Trophoblast cell (in vitro differentiated cells and primary cell): ENCODE measurements at regions not wholly inside any gene's neighbourhood (a gene's known extent, or its start where the extent isn't known, plus 50 kb on each side); places are given as distances from the start of the nearest gene placed in this dataset.

Experiments
- DNase-seq, 2 donors: peaks; one replicate each; pipeline ENCODE4 v3.0.0-alpha.2; 2016
- H2AFZ ChIP-seq: 2 replicates; pipeline ENCODE4 v1.6.1; 2013; ENCODE audit warnings: low read length, moderate library complexity, mild to moderate bottlenecking; ENCODE audit not compliant: insufficient read depth, poor library complexity
- H2AK5ac ChIP-seq: 2 replicates; pipeline ENCODE4 v1.6.1; 2013; ENCODE audit warnings: mild to moderate bottlenecking, low read length
- H2BK120ac ChIP-seq: 2 replicates; pipeline ENCODE4 v1.6.1; 2013; ENCODE audit warnings: low read length, mild to moderate bottlenecking, moderate library complexity; ENCODE audit not compliant: insufficient read depth, poor library complexity
- H2BK12ac ChIP-seq: 2 replicates; pipeline ENCODE4 v1.6.1; 2013; ENCODE audit warnings: mild to moderate bottlenecking, low read length, moderate library complexity
- H2BK5ac ChIP-seq: 2 replicates; pipeline ENCODE4 v1.6.1; 2013; ENCODE audit warnings: low read length, low read depth, moderate library complexity, mild to moderate bottlenecking; ENCODE audit not compliant: poor library complexity
- H3K14ac ChIP-seq: 2 replicates; pipeline ENCODE4 v1.6.1; 2013; ENCODE audit warnings: mild to moderate bottlenecking, low read length
- H3K18ac ChIP-seq: 2 replicates; pipeline ENCODE4 v1.6.1; 2013; ENCODE audit warnings: mild to moderate bottlenecking, low read length
- H3K23ac ChIP-seq: 2 replicates; pipeline ENCODE4 v1.6.1; 2013; ENCODE audit warnings: low read length
- H3K27ac ChIP-seq: 2 replicates; pipeline ENCODE4 v1.5.1; 2013; ENCODE audit warnings: low read depth, mild to moderate bottlenecking, inconsistent platforms, low read length, moderate library complexity
- H3K27me3 ChIP-seq: 2 replicates; pipeline ENCODE4 v1.6.1; 2013; ENCODE audit warnings: inconsistent platforms, mild to moderate bottlenecking, low read length, moderate library complexity; ENCODE audit not compliant: insufficient read depth
- H3K36me3 ChIP-seq, 2 experiments: 1 replicate in 1 of 2; 2 replicates in 1 of 2; pipeline ENCODE4 v1.6.1; 2013; ENCODE audit warnings: low read length in 2 of 2, mild to moderate bottlenecking in 2 of 2, moderate library complexity in 1 of 2; ENCODE audit not compliant: insufficient read depth in 2 of 2, control insufficient read depth in 1 of 2
- H3K4ac ChIP-seq: 2 replicates; pipeline ENCODE4 v1.6.1; 2013; ENCODE audit warnings: low read depth, mild to moderate bottlenecking, low read length, moderate library complexity
- H3K4me1 ChIP-seq, 2 experiments: 1 replicate in 1 of 2; 2 replicates in 1 of 2; pipeline ENCODE4 v1.6.1; 2013; ENCODE audit warnings: low read length in 2 of 2, mild to moderate bottlenecking in 2 of 2, moderate library complexity in 1 of 2; ENCODE audit not compliant: insufficient read depth in 2 of 2, control insufficient read depth in 1 of 2
- H3K4me2 ChIP-seq: 2 replicates; pipeline ENCODE4 v1.6.1; 2013; ENCODE audit warnings: inconsistent platforms, mild to moderate bottlenecking, low read length, moderate library complexity
- H3K4me3 ChIP-seq: 2 replicates; pipeline ENCODE4 v1.5.1; 2013; ENCODE audit warnings: mild to moderate bottlenecking, low read depth, low read length, inconsistent platforms
- H3K79me1 ChIP-seq: one replicate; pipeline ENCODE4 v1.6.1; 2013; ENCODE audit warnings: low read length
- H3K79me2 ChIP-seq: 2 replicates; pipeline ENCODE4 v1.6.1; 2013; ENCODE audit warnings: low read length, mild to moderate bottlenecking; ENCODE audit not compliant: control insufficient read depth, insufficient read depth, poor library complexity
- H3K9ac ChIP-seq: 2 replicates; pipeline ENCODE4 v1.6.1; 2013; ENCODE audit warnings: mild to moderate bottlenecking, low read length
- H3K9me3 ChIP-seq: 2 replicates; pipeline ENCODE4 v1.6.1; 2013; ENCODE audit warnings: low read depth, mild to moderate bottlenecking, control low read depth, inconsistent platforms, low read length; ENCODE audit not compliant: insufficient read depth
- H4K12ac ChIP-seq: 2 replicates; pipeline ENCODE4 v1.6.1; 2013; ENCODE audit warnings: low read depth, mild to moderate bottlenecking, low read length, moderate library complexity
- H4K8ac ChIP-seq: 2 replicates; pipeline ENCODE4 v1.6.1; 2013; ENCODE audit warnings: low read depth, mild to moderate bottlenecking, low read length, moderate library complexity
- H4K91ac ChIP-seq: one replicate; pipeline ENCODE4 v1.6.1; 2013; ENCODE audit warnings: low read depth, mild to moderate bottlenecking, low read length, moderate library complexity
- WGBS: extraction: QIAGEN DNeasy Blood & Tissue Kit; methylation state at CpG from one replicate; pipeline ENCODE4 v1.1.7; 2013; ENCODE audit warnings: missing lambda C conversion rate; ENCODE audit not compliant: insufficient read length, insufficient coverage; ENCODE audit errors: extremely low coverage; 5-methylcytosine and 5-hydroxymethylcytosine counted together

DNA sequence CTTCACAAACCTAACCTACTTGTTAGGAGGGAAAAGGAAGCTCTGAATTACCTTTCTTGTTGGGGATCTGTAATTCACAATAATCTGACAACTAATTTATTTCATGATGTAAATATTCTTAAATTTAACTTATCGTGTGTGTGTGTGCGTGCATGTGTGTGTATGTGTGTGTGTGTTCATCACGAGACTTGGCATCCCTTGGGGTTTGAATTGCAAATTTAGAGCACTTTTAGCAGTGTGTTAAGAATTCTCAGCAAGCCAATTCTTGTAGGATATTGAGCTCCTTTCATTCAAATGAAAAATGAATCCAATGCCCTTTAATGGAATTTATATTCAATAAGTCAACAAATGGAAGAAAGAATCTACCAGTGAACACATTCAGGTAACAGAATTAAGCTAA lies 85.9 kb upstream of the C3orf80 start:
- Histone ChIP-seq H3K9ac (no peak overlapping the region), H3K79me1 (no peaks in the 10 kb centered on the region), H3K4me1 (no peaks in the 10 kb centered on the region), H2BK120ac (no peak overlapping the region), H2BK5ac (no peak overlapping the region), H3K18ac (no peak overlapping the region), H3K4me2 (no peak overlapping the region), H3K27ac (no peak overlapping the region), H3K4me3 (no peak overlapping the region), H2AK5ac (no peak overlapping the region), H3K9me3 (no peaks in the 10 kb centered on the region), H2BK12ac (no peak overlapping the region), H3K36me3 (no peaks in the 10 kb centered on the region), H3K4ac (no peak overlapping the region), H3K23ac (no peak overlapping the region), H4K91ac (no peak overlapping the region), H4K8ac (no peak overlapping the region), H3K79me2 (no peaks in the 10 kb centered on the region), H3K27me3 (no peaks in the 10 kb centered on the region), H3K14ac (no peak overlapping the region), H2AFZ (no peak overlapping the region), H4K12ac (no peak overlapping the region)
- no peak for DNase-seq
- no CpG with 5 or more reads among the region's 3 CpGs for WGBS

DNA sequence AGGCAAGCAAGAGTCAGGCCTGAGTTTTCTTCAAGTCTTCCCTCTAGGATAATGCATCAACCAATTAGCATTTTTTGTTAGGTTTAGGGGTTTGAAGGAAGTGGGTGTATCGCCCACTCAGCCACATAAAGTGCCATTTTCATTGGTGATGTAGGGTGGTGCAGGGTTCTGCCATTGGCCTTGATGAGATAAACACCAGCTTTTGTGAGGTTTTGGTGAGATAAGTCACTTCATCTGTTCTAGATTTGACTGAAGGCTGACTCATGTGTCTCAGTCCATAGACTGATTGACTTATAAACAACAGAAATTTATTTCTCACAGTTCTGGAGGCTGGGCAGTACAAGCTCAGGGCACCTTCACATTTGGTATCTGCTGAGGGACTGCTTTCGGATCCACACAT lies 84.5 kb upstream of the C3orf80 start:
- no peak overlapping the region for H3K18ac ChIP-seq
- H3K4me3 ChIP-seq = no peak overlapping the region
- H3K4me1 ChIP-seq = no peaks in the 10 kb centered on the region
- H3K27ac ChIP-seq = no peak overlapping the region
- no peak overlapping the region for H2BK120ac ChIP-seq
- no peak overlapping the region for H3K4ac ChIP-seq
- H3K9me3 ChIP-seq = no peaks in the 10 kb centered on the region
- H2AK5ac ChIP-seq = no peak overlapping the region
- H3K9ac ChIP-seq = no peak overlapping the region
- H3K27me3 ChIP-seq = no peaks in the 10 kb centered on the region
- H2BK12ac ChIP-seq = no peak overlapping the region
- no peak overlapping the region for H4K8ac ChIP-seq
- no peak overlapping the region for H3K14ac ChIP-seq
- H3K79me1 ChIP-seq = no peaks in the 10 kb centered on the region
- H3K23ac ChIP-seq = no peak overlapping the region
- no peak overlapping the region for H2AFZ ChIP-seq
- no peak overlapping the region for H3K4me2 ChIP-seq
- DNase-seq = no peak
- H4K12ac ChIP-seq = no peak overlapping the region
- no peaks in the 10 kb centered on the region for H3K79me2 ChIP-seq
- H4K91ac ChIP-seq = no peak overlapping the region
- no CpG with 5 or more reads among the region's 2 CpGs for WGBS
- no peaks in the 10 kb centered on the region for H3K36me3 ChIP-seq
- H2BK5ac ChIP-seq = no peak overlapping the region

DNA sequence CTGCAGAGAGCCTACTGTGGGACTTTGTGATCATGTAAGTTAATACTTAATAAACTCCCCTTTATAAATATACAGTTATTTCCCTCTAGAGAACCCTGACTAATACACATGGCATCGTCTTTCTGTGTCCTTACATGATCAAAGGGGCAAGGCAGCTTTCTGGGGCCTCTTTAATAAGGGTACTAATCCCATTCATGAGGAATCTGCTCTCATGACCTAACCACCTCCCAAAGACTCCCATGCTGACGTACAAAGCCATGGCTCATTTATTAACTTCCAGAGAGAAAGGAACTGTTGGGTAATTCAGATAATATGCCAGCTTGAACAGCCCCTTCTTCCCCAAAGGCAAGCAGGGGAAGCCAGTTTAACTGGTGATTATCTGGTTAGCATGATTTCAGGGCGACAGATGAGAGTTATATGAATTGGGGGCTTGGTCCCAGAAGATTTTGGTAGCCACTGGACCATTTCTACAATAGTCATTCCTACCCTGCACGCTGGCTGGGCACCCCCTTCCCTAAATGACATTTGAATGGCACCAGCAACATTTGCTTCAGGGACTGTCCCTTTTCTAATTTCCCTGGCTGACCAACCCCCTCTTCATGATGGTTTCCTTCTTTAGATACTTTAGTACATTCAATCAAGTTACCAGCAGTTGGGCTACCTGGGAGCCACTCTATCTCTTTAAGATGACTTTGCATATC lies 83.6 kb upstream of the C3orf80 start:
- no CpG with 5 or more reads among the region's 4 CpGs for WGBS
- no peak overlapping the region for H3K18ac ChIP-seq
- H2BK5ac ChIP-seq = no peak overlapping the region
- no peak overlapping the region for H3K27ac ChIP-seq
- H3K79me2 ChIP-seq = no peaks in the 10 kb centered on the region
- H4K91ac ChIP-seq = no peak overlapping the region
- no peaks in the 10 kb centered on the region for H3K27me3 ChIP-seq
- no peak overlapping the region for H3K4me2 ChIP-seq
- no peak overlapping the region for H3K23ac ChIP-seq
- no peaks in the 10 kb centered on the region for H3K9me3 ChIP-seq
- H2AFZ ChIP-seq = no peak overlapping the region
- no peak overlapping the region for H2AK5ac ChIP-seq
- no peak overlapping the region for H3K4ac ChIP-seq
- DNase-seq = no peak
- H4K8ac ChIP-seq = no peak overlapping the region
- H3K4me3 ChIP-seq = no peak overlapping the region
- no peak overlapping the region for H2BK12ac ChIP-seq
- no peak overlapping the region for H3K9ac ChIP-seq
- H3K36me3 ChIP-seq = no peaks in the 10 kb centered on the region
- no peak overlapping the region for H2BK120ac ChIP-seq
- H3K79me1 ChIP-seq = no peaks in the 10 kb centered on the region
- no peak overlapping the region for H4K12ac ChIP-seq
- no peak overlapping the region for H3K14ac ChIP-seq
- no peaks in the 10 kb centered on the region for H3K4me1 ChIP-seq

DNA sequence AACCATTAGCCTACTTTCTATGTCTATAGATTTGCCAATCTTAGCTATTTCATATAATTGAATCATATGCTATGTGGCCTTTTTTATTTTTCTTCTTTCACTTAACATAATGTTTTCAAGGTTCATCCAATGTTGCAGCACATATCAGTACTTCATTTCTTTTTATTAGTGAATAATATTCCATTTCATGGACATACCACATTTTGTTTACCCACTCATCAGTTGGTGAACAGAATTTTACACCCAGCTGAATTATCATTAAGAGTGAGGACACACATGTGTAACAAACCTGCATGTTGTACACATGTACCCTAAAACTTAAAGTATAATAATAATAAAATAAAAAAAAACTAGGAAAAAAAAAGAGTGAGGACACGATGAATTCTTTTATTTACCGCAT lies 81.7 kb upstream of the C3orf80 start:
- H3K14ac ChIP-seq = no peak overlapping the region
- H3K79me1 ChIP-seq = no peaks in the 10 kb centered on the region
- H3K9ac ChIP-seq = no peak overlapping the region
- no peaks in the 10 kb centered on the region for H3K9me3 ChIP-seq
- WGBS = no CpG with 5 or more reads among the region's 2 CpGs
- H3K27me3 ChIP-seq = no peaks in the 10 kb centered on the region
- no peak overlapping the region for H3K27ac ChIP-seq
- no peak for DNase-seq
- no peak overlapping the region for H3K4me2 ChIP-seq
- H3K4me1 ChIP-seq = no peaks in the 10 kb centered on the region
- no peaks in the 10 kb centered on the region for H3K79me2 ChIP-seq
- H3K4me3 ChIP-seq = no peak overlapping the region
- H2BK12ac ChIP-seq = no peak overlapping the region
- H3K18ac ChIP-seq = no peak overlapping the region
- H2AK5ac ChIP-seq = no peak overlapping the region
- H3K4ac ChIP-seq = no peak overlapping the region
- no peak overlapping the region for H2BK5ac ChIP-seq
- no peaks in the 10 kb centered on the region for H3K36me3 ChIP-seq
- H2BK120ac ChIP-seq = no peak overlapping the region
- H4K91ac ChIP-seq = no peak overlapping the region
- no peak overlapping the region for H2AFZ ChIP-seq
- H4K8ac ChIP-seq = no peak overlapping the region
- no peak overlapping the region for H4K12ac ChIP-seq
- H3K23ac ChIP-seq = no peak overlapping the region
